ENCODE measurements at regions not wholly inside any gene's neighbourhood (a gene's known extent, or its start where the extent isn't known, plus 50 kb on each side); places are given as distances from the start of the nearest gene placed in this dataset.

DNA sequence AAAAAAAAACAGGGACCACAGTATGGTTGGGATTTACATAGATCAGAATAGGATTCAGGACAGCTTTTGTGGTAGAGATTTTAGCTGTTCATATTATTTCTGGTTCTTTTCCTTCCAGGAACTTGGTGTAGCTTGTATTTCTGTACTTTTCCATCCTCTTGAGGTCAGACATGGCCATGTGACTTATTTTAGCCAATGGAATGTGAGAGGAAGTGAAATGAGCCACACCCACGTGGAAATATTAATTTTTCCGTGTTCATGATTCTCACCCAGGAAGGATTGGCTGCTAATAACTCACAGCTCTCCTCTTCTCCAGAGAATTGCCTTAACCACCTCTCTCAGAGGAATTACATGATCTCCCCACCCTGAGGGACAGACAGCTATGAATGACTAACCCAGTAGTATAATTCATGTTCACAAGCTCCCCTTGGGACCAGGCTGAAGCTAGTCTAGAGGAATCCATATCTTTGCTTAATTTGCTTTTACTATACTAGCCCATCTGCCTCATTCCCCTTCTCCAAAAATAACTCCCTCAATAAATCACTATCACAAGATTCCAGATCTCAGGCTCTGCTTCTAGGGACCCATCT, 340.4 kb downstream of the NUAK1 start:
- no peak for TF ChIP-seq ZNF460 (CRISPR knock-in tag; IDR thresholded peaks at IDR 0.05; ENCODE audit: borderline replicate concordance)
- TF ChIP-seq, protein P1, sequence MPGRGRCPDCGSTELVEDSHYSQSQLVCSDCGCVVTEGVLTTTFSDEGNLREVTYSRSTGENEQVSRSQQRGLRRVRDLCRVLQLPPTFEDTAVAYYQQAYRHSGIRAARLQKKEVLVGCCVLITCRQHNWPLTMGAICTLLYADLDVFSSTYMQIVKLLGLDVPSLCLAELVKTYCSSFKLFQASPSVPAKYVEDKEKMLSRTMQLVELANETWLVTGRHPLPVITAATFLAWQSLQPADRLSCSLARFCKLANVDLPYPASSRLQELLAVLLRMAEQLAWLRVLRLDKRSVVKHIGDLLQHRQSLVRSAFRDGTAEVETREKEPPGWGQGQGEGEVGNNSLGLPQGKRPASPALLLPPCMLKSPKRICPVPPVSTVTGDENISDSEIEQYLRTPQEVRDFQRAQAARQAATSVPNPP (CRISPR knock-in tag; IDR thresholded peaks at IDR 0.05): no peak
- no peak for TF ChIP-seq NFE2L1 (CRISPR knock-in tag; IDR thresholded peaks at IDR 0.05; ENCODE audit: borderline replicate concordance)
- no peak for TF ChIP-seq JUNB (CRISPR knock-in tag; IDR thresholded peaks at IDR 0.05; ENCODE audit: borderline replicate concordance)
- no peak for TF ChIP-seq CBFB (CRISPR knock-in tag; IDR thresholded peaks at IDR 0.05)
- no peak for TF ChIP-seq JARID2 (CRISPR knock-in tag; IDR thresholded peaks at IDR 0.05; ENCODE audit: insufficient replicate concordance)
- TF ChIP-seq ZMYM3 (CRISPR knock-in tag; IDR thresholded peaks at IDR 0.05): no peak
- TF ChIP-seq POLR2A (IDR thresholded peaks at IDR 0.05; ENCODE audit: insufficient read depth in 1 of 2, low read depth in 2 of 2, low read length in 2 of 2): no peak
- no peak for TF ChIP-seq KDM5A (IDR thresholded peaks at IDR 0.05; ENCODE audit: borderline replicate concordance, low read length)
- TF ChIP-seq HNRNPK (IDR thresholded peaks at IDR 0.05; ENCODE audit: low read depth, low read length, poor library complexity, severe bottlenecking): no peak
- TF ChIP-seq, protein P2, sequence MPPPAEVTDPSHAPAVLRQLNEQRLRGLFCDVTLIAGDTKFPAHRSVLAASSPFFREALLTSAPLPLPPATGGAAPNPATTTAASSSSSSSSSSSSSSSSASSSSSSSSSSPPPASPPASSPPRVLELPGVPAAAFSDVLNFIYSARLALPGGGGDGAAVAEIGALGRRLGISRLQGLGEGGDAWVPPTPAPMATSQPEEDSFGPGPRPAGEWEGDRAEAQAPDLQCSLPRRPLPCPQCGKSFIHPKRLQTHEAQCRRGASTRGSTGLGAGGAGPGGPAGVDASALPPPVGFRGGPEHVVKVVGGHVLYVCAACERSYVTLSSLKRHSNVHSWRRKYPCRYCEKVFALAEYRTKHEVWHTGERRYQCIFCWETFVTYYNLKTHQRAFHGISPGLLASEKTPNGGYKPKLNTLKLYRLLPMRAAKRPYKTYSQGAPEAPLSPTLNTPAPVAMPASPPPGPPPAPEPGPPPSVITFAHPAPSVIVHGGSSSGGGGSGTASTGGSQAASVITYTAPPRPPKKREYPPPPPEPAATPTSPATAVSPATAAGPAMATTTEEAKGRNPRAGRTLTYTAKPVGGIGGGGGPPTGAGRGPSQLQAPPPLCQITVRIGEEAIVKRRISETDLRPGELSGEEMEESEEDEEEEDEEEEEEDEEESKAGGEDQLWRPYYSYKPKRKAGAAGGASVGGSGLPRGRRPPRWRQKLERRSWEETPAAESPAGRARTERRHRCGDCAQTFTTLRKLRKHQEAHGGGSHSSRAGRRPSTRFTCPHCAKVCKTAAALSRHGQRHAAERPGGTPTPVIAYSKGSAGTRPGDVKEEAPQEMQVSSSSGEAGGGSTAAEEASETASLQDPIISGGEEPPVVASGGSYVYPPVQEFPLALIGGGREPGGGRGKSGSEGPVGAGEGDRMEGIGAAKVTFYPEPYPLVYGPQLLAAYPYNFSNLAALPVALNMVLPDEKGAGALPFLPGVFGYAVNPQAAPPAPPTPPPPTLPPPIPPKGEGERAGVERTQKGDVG (CRISPR knock-in tag; IDR thresholded peaks at IDR 0.05; ENCODE audit: borderline replicate concordance): no peak
- TF ChIP-seq, protein P3, sequence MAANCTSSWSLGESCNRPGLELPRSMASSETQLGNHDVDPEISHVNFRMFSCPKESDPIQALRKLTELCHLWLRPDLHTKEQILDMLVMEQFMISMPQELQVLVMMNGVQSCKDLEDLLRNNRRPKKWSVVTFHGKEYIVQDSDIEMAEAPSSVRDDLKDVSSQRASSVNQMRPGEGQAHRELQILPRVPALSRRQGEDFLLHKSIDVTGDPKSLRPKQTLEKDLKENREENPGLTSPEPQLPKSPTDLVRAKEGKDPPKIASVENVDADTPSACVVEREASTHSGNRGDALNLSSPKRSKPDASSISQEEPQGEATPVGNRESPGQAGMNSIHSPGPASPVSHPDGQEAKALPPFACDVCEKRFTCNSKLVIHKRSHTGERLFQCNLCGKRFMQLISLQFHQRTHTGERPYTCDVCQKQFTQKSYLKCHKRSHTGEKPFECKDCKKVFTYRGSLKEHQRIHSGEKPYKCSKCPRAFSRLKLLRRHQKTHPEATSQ (CRISPR knock-in tag; IDR thresholded peaks at IDR 0.05; ENCODE audit: borderline replicate concordance): no peak
- TF ChIP-seq, protein P4, sequence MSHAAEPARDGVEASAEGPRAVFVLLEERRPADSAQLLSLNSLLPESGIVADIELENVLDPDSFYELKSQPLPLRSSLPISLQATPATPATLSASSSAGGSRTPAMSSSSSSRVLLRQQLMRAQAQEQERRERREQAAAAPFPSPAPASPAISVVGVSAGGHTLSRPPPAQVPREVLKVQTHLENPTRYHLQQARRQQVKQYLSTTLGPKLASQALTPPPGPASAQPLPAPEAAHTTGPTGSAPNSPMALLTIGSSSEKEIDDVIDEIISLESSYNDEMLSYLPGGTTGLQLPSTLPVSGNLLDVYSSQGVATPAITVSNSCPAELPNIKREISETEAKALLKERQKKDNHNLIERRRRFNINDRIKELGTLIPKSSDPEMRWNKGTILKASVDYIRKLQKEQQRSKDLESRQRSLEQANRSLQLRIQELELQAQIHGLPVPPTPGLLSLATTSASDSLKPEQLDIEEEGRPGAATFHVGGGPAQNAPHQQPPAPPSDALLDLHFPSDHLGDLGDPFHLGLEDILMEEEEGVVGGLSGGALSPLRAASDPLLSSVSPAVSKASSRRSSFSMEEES (CRISPR knock-in tag; IDR thresholded peaks at IDR 0.05): no peak
